MCF 10A (cell line): ENCODE measurements at regions not wholly inside any gene's neighbourhood (a gene's known extent, or its start where the extent isn't known, plus 50 kb on each side); places are given as distances from the start of the nearest gene placed in this dataset.

Source experiments
- BruUV-seq: library from RNA; stranded (reverse); fragments of 400-500 nt; replicated peaks from 2 replicates; lab custom pipeline; 2021; lab: Mats Ljungman, UMichigan
- CTCF ChIA-PET: fragments of 300-600 bp; sonication (Branson Sonifier 250); formaldehyde crosslinking; extraction: SDS; loops from one replicate; lab custom pipeline; 2021; ENCODE audit warnings: antibody characterized with exemption, inconsistent platforms; lab: Yijun Ruan, JAX
- POLR2A ChIA-PET: fragments of 300-600, 350-650 bp; sonication (Branson Sonifier 250); formaldehyde crosslinking; extraction: SDS; loops from one replicate; lab custom pipeline; 2020; ENCODE audit warnings: antibody characterized with exemption, inconsistent platforms; lab: Yijun Ruan, JAX
- DNase-seq: peaks from one replicate; pipeline ENCODE4 v3.0.0-alpha.2; 2018; ENCODE audit not compliant: unreplicated experiment
- H3K27ac Mint-ChIP-seq: one replicate; pipeline ENCODE4 v1.8.0; 2022; ENCODE audit warnings: mild to moderate bottlenecking, low read depth, mixed read lengths; ENCODE audit not compliant: unreplicated experiment
- H3K27me3 Mint-ChIP-seq: one replicate; pipeline ENCODE4 v1.8.0; 2022; ENCODE audit warnings: mixed read lengths; ENCODE audit not compliant: insufficient read depth, unreplicated experiment
- H3K36me3 Mint-ChIP-seq: one replicate; pipeline ENCODE4 v1.8.0; 2022; ENCODE audit warnings: mild to moderate bottlenecking, moderate library complexity, mixed read lengths; ENCODE audit not compliant: insufficient read depth, unreplicated experiment
- H3K4me1 Mint-ChIP-seq: one replicate; pipeline ENCODE4 v1.8.0; 2022; ENCODE audit warnings: mixed read lengths; ENCODE audit not compliant: insufficient read depth, unreplicated experiment
- H3K4me3 Mint-ChIP-seq: one replicate; pipeline ENCODE4 v1.8.0; 2022; ENCODE audit warnings: mild to moderate bottlenecking, moderate library complexity, mixed read lengths; ENCODE audit not compliant: unreplicated experiment
- H3K9me3 Mint-ChIP-seq: one replicate; pipeline ENCODE4 v1.8.0; 2022; ENCODE audit warnings: mixed read lengths; ENCODE audit not compliant: unreplicated experiment
- intact Hi-C: fragments of 100-400 bp; cut with micrococcal nuclease; formaldehyde crosslinking; loops from 2 replicates; pipeline ENCODE4 v1.14.1; 2022
- TF ChIP-seq, protein P1 (sequence below): fragments of 200-600 bp; IDR thresholded peaks from one replicate; pipeline ENCODE4 v1.8.0; 2022; ENCODE audit warnings: antibody characterized with exemption, mild to moderate bottlenecking; ENCODE audit not compliant: unreplicated experiment

DNA sequence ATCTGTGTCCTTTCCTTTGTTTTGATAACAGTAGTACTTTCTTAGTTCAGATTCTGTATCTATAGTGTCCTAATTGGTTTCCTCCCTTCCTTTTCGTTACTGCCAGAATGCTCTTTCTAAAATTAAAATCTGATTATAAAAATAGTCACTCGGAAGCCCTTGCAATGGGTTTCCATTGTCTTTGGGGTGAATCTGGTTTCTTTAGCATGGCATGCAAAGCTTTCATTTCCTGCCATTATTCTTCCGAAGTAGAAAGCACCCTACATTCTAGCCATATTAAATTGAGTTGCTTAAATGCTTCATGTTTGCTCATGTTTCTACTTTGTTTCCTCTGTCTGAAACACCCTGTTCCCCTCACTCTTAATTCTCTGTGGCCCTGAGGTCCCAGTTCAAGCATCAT lies 53.2 kb upstream of the MACF1 start:
- no peak for DNase-seq
- no TSS peak for BruUV-seq
- CTCF ChIA-PET: interaction anchor here (1.3 to 2.2 kb wide), 2 partner anchors 32 to 41 kb away, joined by 5 to 9 read pairs; no protein-coding TSS in a partner anchor
- H3K9me3 Mint-ChIP-seq: no peaks in the 10 kb centered on the region
- H3K27ac Mint-ChIP-seq: no peak overlapping the region
- intact Hi-C loops: no loop called here
- no peak overlapping the region for H3K4me3 Mint-ChIP-seq
- peaks cover 45% of the 10 kb centered on the region for H3K4me1 Mint-ChIP-seq
- TF ChIP-seq, protein P1, sequence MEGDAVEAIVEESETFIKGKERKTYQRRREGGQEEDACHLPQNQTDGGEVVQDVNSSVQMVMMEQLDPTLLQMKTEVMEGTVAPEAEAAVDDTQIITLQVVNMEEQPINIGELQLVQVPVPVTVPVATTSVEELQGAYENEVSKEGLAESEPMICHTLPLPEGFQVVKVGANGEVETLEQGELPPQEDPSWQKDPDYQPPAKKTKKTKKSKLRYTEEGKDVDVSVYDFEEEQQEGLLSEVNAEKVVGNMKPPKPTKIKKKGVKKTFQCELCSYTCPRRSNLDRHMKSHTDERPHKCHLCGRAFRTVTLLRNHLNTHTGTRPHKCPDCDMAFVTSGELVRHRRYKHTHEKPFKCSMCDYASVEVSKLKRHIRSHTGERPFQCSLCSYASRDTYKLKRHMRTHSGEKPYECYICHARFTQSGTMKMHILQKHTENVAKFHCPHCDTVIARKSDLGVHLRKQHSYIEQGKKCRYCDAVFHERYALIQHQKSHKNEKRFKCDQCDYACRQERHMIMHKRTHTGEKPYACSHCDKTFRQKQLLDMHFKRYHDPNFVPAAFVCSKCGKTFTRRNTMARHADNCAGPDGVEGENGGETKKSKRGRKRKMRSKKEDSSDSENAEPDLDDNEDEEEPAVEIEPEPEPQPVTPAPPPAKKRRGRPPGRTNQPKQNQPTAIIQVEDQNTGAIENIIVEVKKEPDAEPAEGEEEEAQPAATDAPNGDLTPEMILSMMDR: no peak
- no peaks in the 10 kb centered on the region for H3K36me3 Mint-ChIP-seq
- POLR2A ChIA-PET: interaction anchor here (1.0 to 3.1 kb wide), 3 partner anchors 9 to 40 kb away, joined by 3 to 11 read pairs (median 4); no protein-coding TSS in a partner anchor
- H3K27me3 Mint-ChIP-seq: no peaks in the 10 kb centered on the region

DNA sequence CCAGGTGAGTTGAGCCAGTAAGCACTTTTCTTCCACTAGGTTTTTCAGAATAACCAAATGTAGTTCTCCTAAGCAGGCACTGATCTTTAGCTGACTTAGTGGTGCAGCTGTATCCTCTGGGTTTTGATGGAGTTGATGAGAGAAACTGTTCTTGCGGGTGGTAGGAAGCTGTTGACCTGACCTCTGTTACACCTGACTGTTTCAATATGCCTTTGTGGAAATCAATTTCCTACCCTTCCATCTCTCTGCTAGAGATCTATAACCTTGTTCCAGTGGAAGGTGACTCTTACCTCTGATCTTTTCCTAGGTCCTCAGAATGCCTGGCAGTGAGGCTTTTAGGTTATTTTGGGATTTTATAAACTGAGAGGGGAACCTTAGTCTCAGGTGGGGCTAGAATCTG lies 51.6 kb upstream of the MACF1 start:
- no peak overlapping the region for H3K27ac Mint-ChIP-seq
- BruUV-seq: no TSS peak
- TF ChIP-seq, protein P1: no peak
- peaks cover 47% of the 10 kb centered on the region for H3K4me1 Mint-ChIP-seq
- H3K36me3 Mint-ChIP-seq: peaks cover 12% of the 10 kb centered on the region
- ChIA-PET CTCF (interaction anchor here (0.6 to 0.7 kb wide), 2 partner anchors 33 to 572 kb away, joined by 3 read pairs; no protein-coding TSS in a partner anchor), POLR2A (interaction anchor here (0.8 to 1.4 kb wide), 3 partner anchors 23 to 39 kb away, joined by 3 to 5 read pairs (median 3); no protein-coding TSS in a partner anchor)
- intact Hi-C loops: no loop called here
- no peak for DNase-seq
- H3K9me3 Mint-ChIP-seq: no peaks in the 10 kb centered on the region
- no peaks in the 10 kb centered on the region for H3K27me3 Mint-ChIP-seq
- H3K4me3 Mint-ChIP-seq: no peak overlapping the region

GRCh38 chr1:39153684-39154083 lies 50.8 kb upstream of the MACF1 start:
- Mint-ChIP-seq H3K4me3 (no peak overlapping the region), H3K4me1 (peaks cover 53% of the 10 kb centered on the region), H3K27ac (peak overlapping the region; percentile 74), H3K27me3 (no peaks in the 10 kb centered on the region), H3K36me3 (peaks cover 12% of the 10 kb centered on the region), H3K9me3 (no peaks in the 10 kb centered on the region)
- intact Hi-C loops: no loop called here
- no peak for DNase-seq
- TF ChIP-seq, protein P1: no peak
- CTCF ChIA-PET: interaction anchor here (0.6 kb wide), 2 partner anchors 31 to 32 kb away, joined by 3 read pairs; no protein-coding TSS in a partner anchor
- BruUV-seq: no TSS peak
- POLR2A ChIA-PET: interaction anchor here (0.6 to 1.4 kb wide), 4 partner anchors 25 to 114 kb away, joined by 3 to 5 read pairs (median 3); no protein-coding TSS in a partner anchor

DNA sequence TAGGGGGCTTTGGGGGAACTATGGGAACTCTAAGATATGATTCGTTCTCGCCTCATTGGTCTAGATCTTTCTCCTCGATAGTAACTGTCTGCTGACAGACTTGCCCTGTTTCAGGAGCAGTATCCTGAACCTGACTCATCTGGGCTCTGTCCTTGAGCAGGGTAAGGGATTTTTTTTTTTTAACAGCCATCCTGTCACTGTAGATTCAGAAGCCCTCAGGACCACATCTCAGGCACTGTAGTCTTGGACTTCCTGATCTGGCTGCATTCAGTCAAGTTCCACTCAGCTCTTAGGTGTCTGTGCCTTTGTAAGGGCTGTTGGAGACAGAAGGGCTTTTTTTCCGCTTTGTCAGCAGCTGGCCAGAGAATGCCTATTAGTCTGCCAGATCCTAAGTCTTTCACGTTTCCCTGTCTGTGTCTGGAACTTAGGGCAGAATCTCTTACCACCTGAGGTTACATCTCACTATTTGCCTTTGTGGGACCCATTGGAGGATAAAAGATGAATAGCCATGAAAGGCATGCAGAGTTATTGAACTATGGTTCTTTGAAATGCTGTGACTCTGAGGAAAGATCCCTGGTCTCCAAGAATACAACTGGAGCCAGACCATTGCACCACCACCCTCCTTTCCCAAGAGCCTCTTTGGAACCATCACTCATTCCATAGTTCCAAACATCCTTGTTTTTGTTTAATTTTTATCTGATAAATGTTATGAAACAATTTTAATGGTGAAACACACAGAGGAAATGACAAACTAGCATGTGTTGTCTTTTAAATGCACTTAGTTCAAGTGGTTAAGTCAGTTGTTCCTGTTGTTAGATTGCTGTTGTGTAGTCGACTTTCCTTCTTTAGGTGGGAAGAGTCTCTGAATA lies 49.7 kb upstream of the MACF1 start:
- intact Hi-C loops: no loop called here
- H3K36me3 Mint-ChIP-seq: peaks cover 12% of the 10 kb centered on the region
- H3K4me1 Mint-ChIP-seq: peaks cover 59% of the 10 kb centered on the region
- TF ChIP-seq, protein P1: no peak
- DNase-seq: peak; percentile 62
- no TSS peak for BruUV-seq
- ChIA-PET CTCF (interaction anchor here (0.5 kb wide), 1 partner anchor 27 kb away, joined by 4 read pairs; no protein-coding TSS in a partner anchor), POLR2A (interaction anchor here (0.7 to 1.2 kb wide), 6 partner anchors 12 to 49 kb away, joined by 3 to 4 read pairs (median 3); no protein-coding TSS in a partner anchor)
- no peak overlapping the region for H3K4me3 Mint-ChIP-seq
- H3K9me3 Mint-ChIP-seq: no peaks in the 10 kb centered on the region
- no peaks in the 10 kb centered on the region for H3K27me3 Mint-ChIP-seq
- peak overlapping the region; percentile 74 for H3K27ac Mint-ChIP-seq
